Activated T-helper 1 cell treated with anti-CD3 and anti-CD28 coated beads, Interleukin-2, amount 50 U/mL, for 16 hours (primary cell): ENCODE measurements at regions not wholly inside any gene's neighbourhood (a gene's known extent, or its start where the extent isn't known, plus 50 kb on each side); places are given as distances from the start of the nearest gene placed in this dataset.
"Not testable (repeated sequence)": the region's sequence is repeated elsewhere in the genome, so short reads cannot be mapped to it uniquely, and the experiment has no call there.

Source experiments
- DNase-seq, 2 donors: peaks; one replicate each; pipeline ENCODE4 v3.0.0-alpha.2; 2020; ENCODE audit warnings: low read depth in 1 of 2, low spot score in 1 of 2

DNA sequence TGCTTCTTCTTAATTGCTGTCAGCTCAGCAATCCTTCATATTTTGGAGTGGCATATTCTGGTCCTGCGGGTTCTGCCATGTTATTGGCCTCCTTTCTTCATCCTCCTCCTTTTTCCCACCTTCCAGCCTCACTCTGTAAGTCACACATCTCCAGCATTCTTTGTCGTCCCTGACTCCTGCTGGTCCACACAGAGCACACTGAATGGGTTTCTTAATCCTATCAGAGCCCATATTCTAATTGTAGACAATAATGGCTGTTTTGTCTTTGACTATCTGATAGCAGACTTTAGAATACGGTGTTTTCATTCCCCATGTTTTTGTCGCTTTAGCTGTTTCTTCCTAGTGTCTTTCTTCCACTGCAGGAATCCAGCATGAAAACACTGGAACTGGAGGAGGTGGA is 389.6 kb downstream of the REEP3 start:
- DNase-seq, result no peak

GRCh38 chr10:63915240-63915639 is 394.0 kb downstream of the REEP3 start:
- no peak for DNase-seq

GRCh38 chr10:63917363-63917762 is 396.2 kb downstream of the REEP3 start:
- no peak for DNase-seq

DNA sequence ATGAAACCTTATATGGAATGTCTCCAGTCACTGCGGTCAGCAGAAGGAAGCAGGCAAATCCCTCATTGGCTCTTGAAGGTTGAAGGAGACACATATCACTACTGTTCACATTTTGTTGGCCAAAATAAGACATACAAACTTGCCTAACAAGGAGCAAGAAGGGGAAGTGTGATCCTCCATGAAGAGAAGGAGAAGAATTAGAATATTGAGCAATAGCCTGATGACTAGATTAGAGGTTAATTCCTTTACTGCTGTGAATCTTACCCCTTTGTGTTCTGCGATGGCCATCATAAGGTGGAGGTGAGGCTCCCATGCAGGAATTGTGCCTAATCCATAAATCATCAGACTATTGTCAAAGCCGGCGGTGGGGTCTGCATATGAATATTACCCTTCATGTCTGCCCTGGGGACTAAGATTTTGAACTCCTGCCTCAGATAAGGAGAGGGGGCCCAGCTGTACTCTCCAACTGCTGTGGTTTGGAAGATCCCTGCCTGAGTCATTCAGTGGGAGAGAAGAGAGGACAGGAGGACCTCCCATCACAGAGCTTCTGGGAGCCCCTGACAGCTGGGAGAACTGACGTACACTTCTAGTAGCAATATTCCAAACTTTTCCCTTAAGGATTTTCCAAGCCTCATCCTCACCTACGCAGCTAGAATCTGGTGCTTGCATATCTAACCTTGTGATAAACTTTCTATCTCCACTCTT is 398.5 kb downstream of the REEP3 start:
- DNase-seq, result no peak

- DNase-seq, result no peak
Measured at GRCh38 chr10:63920926-63921325, 399.7 kb downstream of the REEP3 start.

DNA sequence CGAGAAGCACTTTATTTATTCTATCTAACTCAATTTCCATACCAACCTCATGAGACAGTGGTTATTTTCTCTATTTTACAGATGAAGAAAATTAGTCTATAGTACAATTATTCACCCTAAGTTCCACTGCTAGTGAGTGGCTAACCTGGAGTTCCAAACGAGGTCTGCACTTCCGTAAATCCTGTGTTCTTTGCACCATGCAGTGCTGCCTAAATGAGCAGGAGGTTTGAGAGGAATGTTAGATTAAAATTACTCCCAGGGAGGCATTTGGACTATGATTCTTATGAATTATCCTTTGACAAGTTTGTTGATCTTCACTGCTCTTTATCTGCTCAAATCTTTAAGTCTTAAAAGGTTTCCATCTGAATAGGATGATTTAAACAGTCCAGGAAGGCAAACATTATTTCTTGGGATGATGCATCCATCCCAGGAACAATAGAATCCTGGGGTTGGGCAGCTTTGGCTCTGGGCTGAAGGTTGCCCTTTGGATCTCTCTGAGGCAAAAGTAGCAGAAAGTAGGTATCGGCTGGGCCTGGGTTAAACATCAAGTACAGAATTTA is 400.8 kb downstream of the REEP3 start:
- DNase-seq, result no peak

DNA sequence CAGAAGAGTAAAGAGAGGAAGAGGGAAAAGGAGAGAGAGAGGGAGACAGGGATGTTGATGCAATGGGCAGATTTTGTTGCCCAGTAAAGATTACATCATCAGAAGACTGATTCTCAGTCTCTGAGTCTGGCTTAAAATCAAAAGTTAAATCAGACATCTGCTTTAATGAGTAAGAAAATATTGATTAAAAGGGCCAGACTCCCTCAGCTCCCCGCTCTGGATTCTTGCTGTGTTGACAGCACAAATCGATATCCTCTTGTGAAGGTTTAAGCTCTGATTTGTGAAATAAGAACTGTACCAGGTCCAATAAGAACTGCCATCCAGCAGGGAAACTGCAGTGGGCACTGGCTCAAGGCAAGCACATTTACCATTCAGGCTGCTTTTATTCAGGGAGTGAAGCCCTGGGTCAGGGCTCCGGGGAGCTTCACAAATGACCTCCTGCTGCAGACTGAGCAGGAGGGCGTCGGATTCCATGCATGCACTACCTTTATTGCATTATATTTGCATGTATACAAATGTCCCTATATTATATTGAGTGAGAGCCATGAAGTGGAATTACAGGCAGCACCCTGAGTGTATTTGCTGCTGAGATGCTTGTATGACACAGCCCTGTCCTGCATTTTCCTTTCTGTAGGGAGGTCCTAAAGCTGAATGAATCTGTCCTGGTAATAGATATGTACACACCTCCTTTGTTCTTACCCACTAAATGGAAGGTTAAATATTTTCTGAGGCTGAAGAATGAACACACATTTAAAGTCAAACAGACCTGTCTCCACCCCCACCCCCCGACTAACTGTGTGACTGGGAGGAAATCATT is 401.5 kb downstream of the REEP3 start:
- no peak for DNase-seq

- DNase-seq, result no peak
Measured at GRCh38 chr10:63929831-63930467, 408.7 kb downstream of the REEP3 start.

DNA sequence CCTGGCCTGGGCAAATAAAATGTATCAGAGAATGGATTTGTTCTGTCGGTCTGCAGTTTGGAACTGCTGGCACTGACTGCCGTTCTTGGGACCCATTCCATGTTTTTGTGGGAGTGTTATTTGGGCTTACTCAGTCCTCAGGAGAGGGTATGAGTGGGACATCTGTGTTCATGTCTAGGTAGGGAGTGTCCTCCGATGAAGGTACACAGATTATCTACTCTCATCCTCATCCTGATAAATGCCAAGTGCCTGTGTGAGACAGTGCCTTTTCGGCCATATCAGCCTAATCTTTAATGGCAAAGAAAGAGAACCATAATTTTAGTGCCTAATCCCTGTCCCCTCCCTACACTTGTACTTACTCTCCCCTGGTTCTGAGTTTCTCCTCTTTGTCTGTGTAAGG is 409.4 kb downstream of the REEP3 start:
- DNase-seq, result no peak

DNA sequence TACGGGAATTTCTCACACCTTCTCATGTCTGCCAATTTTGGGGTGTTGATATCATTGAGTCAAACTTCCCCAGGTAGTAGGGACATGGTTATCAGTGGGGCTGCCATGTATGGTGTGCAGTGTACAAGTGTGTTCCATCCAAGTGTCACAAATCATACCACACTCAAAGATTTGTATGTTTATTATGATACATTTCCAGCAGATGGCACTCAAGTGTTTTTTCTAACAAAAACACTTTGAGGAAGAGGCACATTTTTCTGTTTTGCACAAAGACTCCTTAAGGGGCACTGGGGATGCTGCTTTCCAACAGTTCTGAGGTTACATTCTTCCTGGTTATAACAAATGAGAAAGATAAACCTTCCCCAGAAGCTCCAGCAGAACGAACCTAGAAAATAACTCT is 414.5 kb downstream of the REEP3 start:
- no peak for DNase-seq

DNA sequence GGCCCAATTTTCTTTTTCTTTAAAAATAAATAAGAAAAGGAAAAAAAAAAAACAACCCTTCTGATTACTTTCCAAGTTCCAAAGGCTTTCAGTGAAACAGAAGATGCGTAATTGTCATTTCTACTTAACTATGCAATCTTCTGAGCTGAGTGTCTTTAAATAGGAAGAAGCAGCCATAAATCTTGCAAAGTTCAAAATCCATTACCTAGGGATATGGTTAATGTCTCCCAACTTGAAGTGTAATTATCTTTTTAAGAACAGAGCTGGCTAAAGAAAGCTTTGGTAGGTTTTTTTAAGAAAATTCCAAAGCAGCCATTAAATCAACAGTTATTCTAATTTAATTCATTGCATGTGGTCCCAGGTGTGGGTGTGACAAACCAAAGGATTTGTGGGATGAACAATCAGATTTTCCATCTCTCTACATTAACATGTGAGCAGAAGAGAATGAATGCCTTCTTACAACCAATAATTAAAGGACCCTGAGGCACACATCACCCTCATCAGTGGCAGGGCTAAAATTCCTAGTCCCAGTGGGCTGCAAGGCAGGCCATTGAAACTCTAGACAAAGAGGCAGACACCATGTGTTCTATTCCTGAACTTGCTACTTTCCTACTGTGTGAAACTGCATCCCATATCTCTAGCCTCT is 419.2 kb downstream of the REEP3 start:
- no peak for DNase-seq

- DNase-seq, result no peak
Measured at GRCh38 chr10:63964406-63964805, 443.2 kb downstream of the REEP3 start.

DNA sequence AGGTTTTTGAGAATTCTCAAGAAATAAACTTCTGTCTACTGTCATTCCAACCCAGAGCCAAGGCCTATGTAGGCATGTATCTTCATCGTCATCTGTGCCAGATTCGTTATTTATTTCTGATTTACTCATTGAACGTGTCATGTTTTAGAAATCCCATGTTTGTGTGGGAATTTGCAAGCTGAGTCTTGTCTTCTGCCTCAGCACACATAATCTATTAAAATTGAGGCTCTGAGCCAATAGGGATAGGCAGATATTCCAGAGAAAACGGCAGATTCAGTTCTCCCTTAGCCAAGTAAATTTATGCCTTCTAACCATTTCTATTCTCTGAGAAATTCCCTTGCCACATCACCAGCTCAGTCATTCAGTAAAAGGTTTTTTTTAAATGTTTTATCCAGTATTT is 444.6 kb downstream of the REEP3 start:
- DNase-seq, result no peak

DNA sequence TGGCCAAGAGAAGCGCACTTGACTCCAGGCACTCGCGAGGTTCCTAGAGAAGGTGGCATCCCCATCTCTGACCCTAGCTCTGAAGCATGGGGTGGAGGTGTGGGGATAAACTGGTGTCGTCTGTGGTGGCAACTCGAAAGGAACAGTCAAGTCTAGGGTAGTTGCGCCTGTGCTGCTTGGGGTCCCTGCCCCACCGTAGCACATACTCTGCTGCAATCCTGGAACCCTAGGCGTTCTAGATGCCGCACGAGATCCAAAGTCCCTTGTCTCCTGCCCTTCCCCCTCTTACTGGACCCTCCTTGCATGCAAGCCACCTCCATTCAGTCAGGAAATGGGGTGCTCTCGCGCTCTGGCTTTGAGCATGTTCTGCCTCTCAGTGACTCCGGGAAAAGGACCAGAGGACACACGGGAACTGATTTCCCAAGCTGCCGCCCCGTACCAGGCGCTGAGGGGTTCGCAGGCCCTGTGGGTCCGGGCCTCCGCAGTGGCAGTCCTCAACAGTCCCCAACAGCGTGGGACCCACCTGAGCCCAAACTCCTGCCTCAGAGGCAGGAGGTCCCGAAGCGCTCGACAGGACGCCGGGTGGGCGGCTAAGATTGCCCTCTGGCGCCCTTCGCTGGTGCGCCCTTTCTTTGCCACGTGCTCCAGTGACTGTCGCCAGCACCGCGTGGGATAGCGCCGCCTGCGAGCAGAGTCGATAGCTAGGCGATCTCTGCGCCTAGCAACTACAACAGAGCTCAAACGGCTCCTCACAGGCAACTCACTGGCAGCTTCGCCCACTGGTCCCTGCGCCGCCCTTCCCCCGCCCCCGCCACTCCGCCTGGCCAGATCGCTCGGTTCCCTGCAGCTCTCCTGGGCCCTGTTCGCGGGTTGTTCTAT is 452.0 kb downstream of the REEP3 start:
- no peak for DNase-seq

DNA sequence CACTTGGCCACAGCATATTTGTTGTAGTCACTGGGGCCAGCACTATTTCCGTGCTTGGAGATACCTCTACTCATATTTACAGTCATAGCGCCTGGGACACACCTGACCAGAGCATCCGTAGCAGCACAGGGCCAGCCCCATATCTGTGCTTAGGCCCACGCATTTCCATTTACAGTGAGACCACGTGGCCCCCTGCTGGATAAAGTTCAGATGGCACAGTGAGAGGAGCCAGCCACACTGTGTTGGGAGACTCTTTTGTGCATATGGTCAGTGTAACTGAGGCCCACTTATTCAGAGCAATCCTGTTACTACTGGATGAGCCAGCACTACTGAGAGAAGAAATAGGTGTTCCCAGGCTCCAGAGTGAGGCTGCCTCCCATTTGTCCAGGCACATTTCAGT is 455.3 kb downstream of the REEP3 start:
- no peak for DNase-seq

- DNase-seq, result no peak
Measured at GRCh38 chr10:63977329-63977923, 456.2 kb downstream of the REEP3 start.

DNA sequence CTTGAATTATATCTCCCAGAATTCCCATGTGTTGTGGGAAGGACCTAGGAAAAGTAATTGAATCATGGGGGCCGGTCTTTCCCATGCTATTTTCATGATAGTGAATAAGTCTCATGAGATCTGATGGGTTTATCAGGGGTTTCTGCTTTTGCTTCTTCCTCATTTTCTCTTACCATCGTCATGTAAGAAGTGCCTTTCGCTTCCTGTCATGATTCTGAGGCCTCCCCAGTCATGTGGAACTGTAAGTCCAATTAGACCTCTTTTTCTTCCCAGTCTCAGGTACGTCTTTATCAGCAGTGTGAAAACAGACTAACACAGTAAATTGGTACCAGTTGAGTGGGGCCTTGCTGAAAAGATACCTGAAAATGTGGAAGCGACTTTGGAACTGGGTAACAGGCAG is 459.7 kb downstream of the REEP3 start:
- not testable (repeated sequence) for DNase-seq

- DNase-seq, result not testable (repeated sequence)
Measured at GRCh38 chr10:63984061-63984460, 462.9 kb downstream of the REEP3 start.

- DNase-seq, result no peak
Measured at GRCh38 chr10:63986536-63986935, 465.3 kb downstream of the REEP3 start.

- DNase-seq, result no peak
Measured at GRCh38 chr10:63987212-63987611, 466.0 kb downstream of the REEP3 start.
